ENCODE measurements at regions not wholly inside any gene's neighbourhood (a gene's known extent, or its start where the extent isn't known, plus 50 kb on each side); places are given as distances from the start of the nearest gene placed in this dataset.

DNA sequence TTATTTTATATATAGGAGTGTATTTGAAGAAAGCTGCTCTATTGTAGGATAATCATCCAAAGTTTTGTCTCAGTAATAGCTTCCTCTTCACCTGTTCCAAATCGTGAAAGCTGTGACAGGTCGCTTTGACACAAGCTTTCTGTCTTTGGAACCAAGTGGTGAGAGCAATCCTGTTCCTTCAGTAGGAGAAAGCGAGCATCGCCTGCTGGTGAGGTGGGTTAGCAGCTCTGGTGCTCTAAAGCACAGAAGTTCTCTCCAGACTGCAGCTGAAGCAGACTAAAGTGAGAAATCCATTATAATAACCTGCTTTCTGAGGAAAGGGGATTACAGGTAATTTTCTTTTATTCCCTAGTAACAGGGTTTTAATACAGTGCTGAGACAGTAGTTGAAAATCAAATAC is 803.8 kb downstream of the ADGRL2 start:
- DNase-seq, result no peak

DNA sequence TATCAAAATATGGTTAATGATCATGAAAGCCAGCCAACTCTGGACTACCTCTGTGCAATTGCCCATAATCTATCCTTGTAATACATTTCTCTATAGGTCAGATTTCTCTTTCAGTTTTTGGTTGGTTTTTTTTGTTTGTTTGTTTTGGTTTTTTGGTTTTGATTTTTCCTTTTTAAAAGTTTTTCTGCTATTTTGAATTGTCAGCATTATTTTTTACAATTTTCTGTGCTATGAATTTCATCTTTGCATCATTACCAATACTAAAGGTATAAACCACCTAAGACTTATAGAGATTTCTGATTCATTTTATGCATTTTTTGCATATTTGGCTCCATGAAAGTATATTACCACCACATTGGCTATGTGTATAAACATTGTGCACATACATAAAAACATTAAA is 799.6 kb downstream of the ADGRL2 start:
- DNase-seq, result no peak

DNA sequence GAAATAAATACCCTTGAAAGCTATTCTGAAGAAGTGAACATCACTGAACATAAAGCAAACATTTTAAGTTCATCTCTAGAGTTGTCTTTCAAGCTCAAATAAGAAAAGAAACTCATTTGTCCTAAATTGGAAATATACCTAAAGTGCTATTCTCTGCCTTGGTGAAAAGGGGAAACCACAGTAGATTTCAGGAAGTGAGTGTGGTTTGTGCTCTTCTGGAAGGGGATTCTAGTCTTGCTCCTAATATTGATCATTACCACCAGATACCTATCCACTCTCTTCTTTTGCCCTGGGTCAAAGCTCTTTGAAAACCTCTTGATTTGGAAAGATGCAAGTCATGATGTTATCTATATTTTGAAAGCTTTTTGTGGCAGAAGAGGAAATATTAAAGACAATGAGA is 798.1 kb downstream of the ADGRL2 start:
- DNase-seq, result no peak

DNA sequence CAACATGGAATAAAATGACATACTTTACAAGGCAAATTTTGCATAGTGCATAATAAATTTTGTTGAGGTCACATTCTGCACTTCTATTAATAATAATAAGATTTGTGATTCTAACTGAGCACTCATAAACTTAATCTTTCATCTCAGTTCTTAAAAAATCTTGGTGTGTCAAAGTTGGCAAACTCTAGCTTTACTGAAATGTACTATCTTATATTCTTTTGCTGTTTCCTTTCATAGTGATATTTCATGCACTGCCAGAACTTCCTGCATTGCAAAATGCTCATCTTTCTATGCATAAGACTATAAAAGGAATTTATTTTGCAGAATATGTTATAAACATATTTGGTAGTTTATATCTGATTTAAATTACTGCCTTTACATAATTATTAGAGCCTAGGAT is 797.6 kb downstream of the ADGRL2 start:
- no peak for DNase-seq

DNA sequence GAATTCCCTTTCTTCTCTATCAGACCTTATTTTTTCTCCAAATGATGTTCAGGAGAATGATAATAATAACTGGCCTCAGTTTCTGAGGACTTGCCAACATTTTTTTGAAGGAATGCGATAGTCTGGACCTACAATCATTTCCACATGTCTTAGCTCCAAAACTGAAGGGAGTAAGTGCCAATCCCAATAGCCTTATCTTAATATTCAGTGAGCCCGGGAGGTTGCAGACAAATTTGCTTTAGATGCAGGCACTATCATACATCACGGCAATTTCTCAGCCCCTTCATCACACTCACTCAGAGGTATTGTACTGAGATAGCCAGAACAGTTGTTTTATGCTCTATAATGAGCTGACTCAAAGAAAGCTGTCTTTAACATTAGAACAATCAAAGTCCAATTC is 796.9 kb downstream of the ADGRL2 start:
- DNase-seq, result no peak

DNA sequence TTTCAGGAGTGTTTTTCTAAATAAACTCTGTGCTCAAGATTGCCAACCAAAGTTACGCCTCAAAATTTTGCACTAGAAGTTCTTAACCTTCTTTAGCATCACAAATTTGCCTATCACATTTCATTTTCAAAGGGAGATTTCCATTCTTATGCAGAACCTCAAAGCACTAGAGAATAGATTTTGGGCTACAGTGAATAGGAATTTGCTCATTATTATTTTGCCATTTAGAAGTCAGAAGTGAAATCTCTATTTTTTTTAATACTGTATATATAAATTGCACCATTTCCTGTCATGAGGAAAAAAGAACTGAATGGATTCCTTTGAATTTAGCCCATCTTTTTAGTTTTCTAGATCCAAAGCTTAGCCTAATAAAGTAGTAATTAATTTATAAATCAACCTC is 796.4 kb downstream of the ADGRL2 start:
- no peak for DNase-seq

DNA sequence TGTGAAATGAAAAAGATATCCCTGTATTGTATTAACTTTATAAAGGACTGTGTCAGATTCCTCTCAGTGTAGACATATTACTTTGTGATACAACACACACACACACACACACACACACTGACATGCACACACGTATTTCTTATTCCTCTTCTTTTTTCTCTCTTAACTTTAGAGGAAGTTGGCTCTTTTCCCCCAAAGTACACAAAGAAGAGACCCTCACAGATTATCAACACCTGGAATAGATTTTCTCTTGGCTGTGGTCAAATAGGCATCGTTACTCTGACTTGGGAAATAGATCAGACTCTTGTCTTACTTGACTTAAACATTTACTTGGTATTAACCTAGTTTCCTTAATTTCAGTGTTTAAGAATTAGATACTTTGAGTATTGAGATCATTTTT is 792.8 kb downstream of the ADGRL2 start:
- DNase-seq, result no peak

DNA sequence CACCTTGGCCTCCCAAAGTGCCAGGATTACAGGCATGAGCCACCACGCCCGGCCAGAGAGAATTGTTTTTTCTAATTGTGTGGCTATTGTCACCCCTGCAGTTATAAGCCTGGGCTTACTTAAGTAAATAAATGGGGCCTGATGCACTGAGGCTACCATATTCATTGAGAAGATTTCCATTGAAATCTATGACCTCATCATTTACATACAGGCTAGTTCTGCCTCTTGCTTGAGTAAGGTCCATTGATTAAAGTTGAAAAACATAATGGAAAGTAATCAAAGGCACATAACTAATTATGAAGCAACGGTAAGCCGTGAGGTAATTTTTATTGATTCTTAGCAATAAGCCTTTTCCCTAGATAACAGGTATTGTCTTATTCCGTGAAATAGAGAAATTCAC is 788.9 kb downstream of the ADGRL2 start:
- no peak for DNase-seq

DNA sequence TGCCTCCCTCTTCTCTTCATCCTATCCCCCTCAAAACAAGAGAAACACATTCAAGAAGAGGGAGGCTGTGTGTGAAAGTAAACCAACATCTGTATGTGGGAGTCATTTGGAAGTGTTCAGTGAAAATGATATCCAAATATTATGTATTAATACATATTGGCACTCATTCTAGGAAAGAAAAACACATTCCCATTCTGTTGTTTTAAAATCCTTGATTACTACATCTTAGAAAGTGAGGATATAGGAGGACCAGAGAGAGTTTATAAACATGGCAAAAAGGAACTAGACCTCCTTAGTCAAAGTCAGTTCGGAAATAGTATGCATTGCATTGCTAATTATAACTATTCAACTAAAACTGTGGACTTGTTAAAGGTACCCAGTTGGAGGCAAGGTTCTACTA is 786.6 kb downstream of the ADGRL2 start:
- DNase-seq, result no peak

DNA sequence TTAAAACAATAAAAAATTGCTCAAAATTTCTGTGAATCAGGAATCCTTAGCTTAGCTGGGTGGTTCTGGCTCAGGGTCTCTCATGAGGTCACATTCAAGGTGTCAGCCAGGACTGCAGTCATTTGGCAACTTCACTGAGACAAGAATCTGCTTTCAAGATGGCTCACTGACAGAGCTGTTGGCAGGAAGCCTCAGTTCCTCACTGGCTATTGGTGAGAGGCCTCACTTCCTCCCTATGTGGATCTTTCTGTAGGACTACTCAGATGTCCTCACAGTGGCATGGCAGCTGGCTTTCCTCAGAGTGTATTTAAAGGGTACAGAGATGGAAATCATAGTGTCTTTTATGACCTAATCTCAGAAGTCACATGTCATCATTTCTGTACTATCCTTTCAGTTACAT is 785.7 kb downstream of the ADGRL2 start:
- no peak for DNase-seq

DNA sequence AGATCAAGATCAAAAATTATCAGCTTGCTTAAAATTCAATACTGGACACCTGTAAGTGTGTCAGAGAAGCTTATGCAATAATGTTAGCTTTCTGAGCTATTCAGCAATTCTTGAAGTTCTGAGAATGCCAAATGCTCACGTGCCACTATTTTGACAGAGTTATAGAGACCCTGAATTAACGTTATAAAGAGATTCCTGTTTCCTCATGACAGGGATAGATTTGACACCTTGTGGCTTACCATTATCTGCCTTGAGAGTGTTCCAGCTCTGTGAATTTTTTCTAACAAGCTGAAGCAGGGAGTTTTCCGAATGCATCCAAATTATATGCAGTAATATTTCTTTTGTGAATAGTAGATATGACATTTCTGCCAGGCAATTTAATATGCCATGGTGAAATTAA is 781.6 kb downstream of the ADGRL2 start:
- no peak for DNase-seq

DNA sequence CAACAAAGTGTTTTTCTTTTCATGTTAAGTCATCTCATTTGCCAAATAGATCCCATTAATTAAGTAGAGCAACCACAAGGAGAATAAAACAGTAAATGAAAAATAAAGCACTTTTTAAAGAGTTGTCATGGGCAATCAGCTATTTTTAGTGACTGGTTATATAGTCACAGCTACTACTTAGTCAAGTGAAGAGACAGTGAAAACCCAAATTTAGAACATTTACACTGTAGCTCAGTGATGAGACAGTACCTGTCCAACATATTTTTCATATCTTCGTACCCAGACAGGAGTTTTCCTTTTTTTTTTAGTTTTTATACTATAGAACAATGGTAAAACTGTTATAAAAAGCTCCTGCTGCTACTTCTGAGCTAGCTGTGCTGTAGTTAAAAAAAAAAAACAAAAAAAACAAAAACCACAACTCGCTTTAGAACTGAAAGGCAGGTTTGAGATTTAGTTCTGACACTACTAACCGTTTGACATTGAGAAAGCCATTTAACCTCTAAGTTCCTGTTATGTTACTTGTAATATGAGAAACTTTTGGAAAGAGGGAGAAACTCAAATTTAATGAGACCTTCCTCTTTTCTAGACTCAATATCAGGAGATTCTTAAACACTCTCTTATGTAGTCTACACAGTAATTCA is 777.5 kb downstream of the ADGRL2 start:
- no peak for DNase-seq

DNA sequence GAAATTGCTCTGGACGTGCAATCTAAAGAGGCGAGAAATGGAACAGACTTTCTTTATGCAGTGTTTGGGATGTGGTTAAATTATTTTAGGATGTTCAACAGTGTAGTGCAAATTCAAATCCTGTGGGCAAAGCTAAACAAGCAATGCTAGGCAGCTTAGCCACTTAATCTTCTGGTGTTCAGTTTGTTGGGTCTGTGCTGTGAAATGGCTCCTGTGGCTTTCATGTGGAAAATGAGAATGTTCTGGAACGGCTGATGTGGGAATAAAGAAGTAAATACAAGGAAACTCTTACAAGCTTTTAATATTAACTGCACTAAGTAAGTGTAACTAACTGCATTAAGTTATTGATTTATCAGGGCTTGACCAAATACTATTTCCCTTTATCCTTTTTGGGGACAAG is 766.6 kb downstream of the ADGRL2 start:
- no peak for DNase-seq

DNA sequence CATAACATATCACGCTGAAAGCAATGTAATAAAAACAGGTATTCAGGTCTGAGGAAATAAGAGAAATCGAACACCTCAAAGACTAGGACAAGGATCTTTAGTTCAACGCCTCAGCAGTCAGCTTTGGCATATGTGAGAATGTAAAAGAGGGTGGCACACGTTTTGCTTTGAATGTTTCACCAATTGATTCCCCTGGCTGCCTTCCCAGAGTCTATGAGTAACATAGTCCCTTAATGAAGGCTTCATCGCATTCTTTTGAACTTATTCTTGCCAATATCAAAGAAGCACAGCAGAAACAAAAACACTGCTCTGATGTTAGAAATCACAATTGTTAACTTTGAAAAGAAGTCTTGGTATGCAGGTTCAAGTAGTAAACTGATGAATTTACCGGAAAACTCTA is 764.8 kb downstream of the ADGRL2 start:
- DNase-seq, result no peak

DNA sequence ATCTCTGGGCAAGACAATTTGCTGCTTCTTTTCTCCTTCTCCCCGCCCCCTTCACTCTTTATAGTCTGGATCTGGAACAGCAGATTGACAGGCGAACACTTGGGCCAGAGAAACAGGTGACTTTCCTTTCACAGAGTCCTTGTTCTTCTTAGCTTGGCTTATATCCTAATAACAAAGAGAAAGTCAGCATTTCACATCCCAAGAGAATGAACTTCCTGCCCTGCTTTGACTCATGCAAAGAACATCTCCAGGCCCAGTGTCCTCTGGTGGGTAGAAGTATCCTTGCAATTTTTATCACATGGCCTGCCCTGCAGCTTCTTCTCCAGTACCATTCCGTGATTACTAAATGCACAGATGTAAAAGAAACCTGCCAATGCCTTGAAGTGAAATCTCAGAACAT is 764.4 kb downstream of the ADGRL2 start:
- no peak for DNase-seq

DNA sequence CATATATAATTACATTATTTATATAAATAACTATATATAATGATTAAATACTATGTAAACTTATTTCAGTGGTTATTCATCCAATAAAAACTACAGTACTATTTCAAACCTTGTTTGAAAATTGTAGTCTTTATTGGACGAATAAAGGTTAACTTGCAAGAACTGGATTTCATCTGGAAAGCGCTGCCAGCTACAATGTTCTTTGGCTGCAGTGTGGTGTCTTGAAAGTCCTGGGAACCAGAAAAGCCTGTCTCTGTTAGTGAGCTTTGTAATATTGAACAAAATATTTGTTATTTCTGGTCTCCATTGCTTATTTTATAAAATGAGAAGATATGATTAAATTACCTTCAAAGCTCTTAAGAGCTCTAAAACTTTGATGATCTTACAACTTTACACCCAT is 763.6 kb downstream of the ADGRL2 start:
- no peak for DNase-seq

DNA sequence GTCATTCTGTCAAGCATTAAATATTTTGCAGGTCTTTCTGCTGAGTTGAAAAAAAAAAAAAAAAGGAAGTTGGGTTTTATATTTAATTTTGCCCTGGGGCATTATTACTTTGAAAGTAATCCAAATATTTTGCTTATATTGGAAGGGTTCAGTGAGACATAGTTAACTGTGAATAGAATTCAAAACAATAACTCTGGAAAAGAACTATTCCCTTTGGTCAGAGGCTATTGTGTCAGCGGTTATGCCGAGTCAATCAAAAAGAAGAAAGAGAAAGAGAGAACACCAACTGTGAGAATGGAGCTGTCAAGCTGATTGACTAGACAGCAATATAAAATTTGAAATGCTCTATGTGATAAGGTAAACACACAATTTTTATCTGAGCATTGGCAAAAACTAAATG is 761.7 kb downstream of the ADGRL2 start:
- no peak for DNase-seq

DNA sequence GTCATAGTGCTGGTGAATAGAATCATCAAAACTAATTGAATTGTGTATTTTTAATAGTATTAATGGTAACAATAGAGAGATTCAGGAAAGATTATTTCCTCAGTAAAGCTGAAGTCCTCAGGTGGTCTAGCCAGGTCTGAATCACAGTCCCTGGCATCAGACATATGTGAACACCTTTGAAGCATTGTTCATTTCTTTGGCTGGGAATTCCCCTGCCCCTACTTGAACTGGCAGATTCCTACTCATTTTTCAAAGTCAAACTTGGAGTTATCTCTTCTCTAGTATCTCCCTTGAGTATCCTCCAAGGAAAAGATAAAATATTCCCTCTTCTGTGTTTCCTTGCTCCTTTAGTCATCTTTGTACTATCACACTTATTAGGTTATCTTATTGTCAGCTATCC is 759.8 kb downstream of the ADGRL2 start:
- no peak for DNase-seq

DNA sequence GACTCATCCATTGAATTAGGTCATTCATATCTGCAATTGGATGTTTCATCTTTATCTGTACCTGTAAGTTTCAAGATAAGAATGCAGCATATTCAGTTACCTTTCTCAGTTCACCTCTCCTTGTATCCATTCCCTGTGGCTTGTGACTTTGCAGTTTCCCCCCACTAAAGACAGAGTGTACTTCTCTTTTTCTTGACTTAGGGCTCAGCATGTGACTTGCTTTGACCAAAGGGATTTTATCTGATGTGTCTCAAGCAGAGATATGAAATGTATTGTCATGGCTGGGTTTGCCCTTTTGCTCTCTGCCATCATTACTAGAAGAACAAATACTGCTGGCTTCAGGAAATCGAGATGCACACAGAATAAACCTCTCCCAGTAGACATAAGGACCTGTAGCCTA is 754.8 kb downstream of the ADGRL2 start:
- no peak for DNase-seq

DNA sequence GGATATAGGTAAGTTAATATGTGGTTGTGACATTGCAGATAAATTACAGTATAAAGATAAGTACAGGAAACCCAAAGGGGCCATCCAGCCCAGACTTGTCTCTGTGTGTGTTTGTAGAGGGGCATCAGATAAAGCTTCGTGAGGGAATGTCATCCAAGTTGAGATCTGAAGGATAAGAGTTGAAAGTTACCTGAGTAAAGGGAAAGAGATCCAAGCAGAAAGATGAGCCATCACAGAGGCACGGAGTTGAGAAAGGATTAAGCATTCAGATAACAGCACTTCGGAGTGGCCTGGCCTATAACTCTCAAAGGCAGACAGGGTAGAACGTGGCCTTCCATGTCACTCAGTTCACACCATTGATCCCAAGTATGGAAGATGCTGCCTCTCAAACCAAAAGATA is 749.1 kb downstream of the ADGRL2 start:
- no peak for DNase-seq

DNA sequence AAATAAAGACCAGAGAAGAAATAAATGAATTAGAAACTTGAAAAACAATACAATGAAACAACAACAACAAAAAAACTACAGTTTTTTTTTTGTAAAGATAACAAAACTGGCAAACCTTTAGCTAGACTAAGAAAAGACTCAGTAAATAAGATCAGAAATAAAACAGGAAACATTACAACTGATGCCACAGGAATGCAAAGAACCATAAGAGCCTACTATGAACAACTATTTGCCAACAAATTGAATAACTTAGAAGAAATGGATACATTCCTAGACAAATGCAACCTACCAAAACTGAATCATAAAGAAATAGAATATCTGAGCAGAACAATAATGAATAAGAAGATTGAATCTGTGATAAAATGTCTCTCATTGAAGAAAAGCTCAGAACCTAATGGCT is 742.0 kb downstream of the ADGRL2 start:
- DNase-seq, result no peak

DNA sequence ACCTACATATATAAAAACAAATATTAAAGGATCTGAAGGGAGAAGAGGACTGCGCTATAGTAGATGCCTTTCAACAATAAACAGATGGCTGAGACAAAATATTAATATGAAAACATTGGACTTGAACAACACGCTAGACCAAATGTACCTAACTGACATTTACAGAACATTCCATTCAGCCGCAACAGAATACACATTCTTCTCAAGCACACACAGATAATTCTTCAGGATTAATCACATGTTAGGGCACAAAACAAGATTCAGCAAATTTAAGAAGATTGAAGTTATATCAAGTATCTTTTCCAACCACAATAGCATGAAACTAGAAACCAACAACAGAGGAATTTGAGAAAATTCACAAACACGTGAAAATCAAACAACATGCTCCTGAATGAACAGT is 741.4 kb downstream of the ADGRL2 start:
- no peak for DNase-seq

DNA sequence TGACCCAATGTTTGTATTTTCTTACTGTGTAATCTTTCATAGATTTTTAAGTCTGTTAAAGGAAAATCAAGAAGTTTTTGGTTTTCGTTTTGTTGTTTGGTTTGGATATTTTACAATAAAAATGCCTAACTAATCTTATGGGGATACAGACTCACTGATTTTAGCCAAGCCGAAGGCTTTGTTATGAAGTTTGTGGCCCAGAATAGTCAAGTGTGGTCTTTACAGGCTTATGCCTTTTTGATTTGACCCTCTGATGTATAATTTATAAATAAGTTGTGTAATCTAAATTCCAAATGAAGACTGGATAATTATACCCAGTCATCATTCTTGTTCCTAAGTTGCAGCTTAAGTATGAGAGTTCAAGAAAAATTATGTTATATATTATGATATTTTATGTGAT is 739.3 kb downstream of the ADGRL2 start:
- no peak for DNase-seq

DNA sequence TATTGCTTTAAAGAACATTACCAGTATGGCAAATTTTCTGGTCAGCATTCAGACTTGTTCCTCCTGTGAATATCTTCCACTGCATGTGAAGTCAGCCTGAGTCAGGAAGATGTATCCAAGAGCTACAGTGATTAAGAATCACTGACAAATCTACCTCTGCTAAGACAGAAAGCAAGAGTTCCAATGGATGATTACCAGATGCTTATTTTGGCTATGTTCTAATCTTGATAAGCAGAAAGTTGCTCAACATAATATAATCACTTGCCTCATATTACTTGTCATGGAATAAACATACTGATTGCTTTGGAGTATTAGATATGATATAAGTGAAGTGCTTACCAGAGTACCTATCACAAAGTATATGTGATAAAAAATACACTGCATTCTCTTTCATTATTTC is 738.1 kb downstream of the ADGRL2 start:
- DNase-seq, result no peak

DNA sequence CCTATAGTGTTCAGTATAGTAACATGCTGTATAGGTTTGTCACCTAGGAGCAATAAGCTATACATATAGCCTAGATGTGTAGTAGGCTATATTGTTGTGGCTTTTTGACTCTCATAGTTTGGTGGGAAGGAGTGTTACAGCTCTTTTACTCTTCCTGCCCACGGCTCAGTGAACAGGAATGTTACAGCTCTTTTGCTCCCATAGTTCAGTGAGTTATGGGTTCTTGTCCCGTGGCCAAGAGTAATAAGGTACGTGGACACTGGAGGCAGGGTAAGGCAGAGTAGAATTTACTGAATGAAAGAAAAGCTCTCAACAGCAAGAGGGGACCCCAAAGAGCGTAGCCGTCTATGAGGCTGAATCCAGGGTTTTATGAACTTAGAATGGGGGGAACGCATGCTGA is 734.3 kb downstream of the ADGRL2 start:
- no peak for DNase-seq

DNA sequence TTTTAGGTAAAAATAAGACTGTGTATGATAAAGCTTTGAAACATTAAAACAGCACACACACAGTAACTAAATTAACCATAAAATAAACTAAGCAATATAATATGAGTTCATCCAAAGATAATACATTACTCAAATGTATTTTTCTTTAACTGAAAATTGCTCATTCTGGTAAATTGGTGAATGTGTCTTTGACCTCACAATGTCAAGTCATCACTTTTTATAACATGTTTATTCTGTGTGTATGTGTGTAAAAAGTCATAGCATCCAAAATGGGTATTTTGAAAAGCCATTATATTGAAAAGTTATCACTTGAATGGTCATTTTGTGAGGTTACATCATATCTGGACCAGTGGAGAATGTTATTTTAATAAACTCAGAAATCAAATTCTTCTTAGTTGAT is 724.6 kb downstream of the ADGRL2 start:
- no peak for DNase-seq

All from stimulated activated CD4-positive, alpha-beta T cell treated with anti-CD3 and anti-CD28 coated beads, Interleukin-1b, Interleukin-23, amount 100 ng/mL, for 48 hours (primary cell).